ENCODE measurements at regions not wholly inside any gene's neighbourhood (a gene's known extent, or its start where the extent isn't known, plus 50 kb on each side); places are given as distances from the start of the nearest gene placed in this dataset.
A peak's percentile ranks its signal among the peaks of the same experiment; 100 is the strongest.

DNA sequence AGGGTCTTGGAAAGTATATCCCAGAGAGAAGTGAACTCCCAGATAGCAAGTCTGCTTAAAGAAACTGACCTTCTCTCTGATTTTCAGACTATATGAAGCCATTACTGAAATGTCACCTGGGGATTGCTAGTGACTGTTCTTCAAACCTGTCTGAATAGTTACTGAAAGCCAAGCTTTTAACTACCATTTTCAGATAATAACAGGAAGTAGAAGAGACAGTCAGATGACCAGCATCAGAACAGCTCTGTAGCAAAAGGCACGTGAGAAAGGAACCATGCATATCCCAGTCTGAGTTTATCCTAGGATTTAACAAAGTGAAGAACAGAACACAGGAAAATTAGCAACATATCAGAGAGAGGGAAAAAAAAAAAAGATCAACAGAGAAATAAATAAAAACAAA is 74.9 kb upstream of the SELENOP start:
- Histone ChIP-seq H3K4me1 (peaks cover 0 to 35% (median 4%) of the 10 kb centered on the region in 4 donors), H3K4me3 (no peak overlapping the region), H3K27me3 (no peaks in the 10 kb centered on the region), H3K36me3 (no peaks in the 10 kb centered on the region), H3K27ac (peak overlapping the region in 1 of 3 donors; percentile 30), H3K9me3 (no peaks in the 10 kb centered on the region)
- 53% methylated on average over 1 of the region's 1 CpG for WGBS (ENCODE audit: insufficient coverage, low coverage, low lambda C conversion rate, missing lambda C conversion rate)
- no peak for DNase-seq
- peak in 1 of 4 donors; percentile 15 for ATAC-seq
- intact Hi-C loops (cut with DNase I) = loop anchor here in 1 of 2 donors (10.0 kb wide), 1 partner anchor 82 kb away; no protein-coding TSS in a partner anchor
- TF ChIP-seq POLR2A (IDR thresholded peaks at IDR 0.05) = no peak
- TF ChIP-seq, protein P1, sequence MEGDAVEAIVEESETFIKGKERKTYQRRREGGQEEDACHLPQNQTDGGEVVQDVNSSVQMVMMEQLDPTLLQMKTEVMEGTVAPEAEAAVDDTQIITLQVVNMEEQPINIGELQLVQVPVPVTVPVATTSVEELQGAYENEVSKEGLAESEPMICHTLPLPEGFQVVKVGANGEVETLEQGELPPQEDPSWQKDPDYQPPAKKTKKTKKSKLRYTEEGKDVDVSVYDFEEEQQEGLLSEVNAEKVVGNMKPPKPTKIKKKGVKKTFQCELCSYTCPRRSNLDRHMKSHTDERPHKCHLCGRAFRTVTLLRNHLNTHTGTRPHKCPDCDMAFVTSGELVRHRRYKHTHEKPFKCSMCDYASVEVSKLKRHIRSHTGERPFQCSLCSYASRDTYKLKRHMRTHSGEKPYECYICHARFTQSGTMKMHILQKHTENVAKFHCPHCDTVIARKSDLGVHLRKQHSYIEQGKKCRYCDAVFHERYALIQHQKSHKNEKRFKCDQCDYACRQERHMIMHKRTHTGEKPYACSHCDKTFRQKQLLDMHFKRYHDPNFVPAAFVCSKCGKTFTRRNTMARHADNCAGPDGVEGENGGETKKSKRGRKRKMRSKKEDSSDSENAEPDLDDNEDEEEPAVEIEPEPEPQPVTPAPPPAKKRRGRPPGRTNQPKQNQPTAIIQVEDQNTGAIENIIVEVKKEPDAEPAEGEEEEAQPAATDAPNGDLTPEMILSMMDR (IDR thresholded peaks at IDR 0.05) = no peak

- no peaks in the 10 kb centered on the region for H3K9me3 ChIP-seq
- H3K27me3 ChIP-seq = no peaks in the 10 kb centered on the region
- intact Hi-C loops (cut with DNase I) = loop anchor here in 1 of 2 donors (10.0 kb wide), 1 partner anchor 80 kb away; no protein-coding TSS in a partner anchor
- no peak overlapping the region for H3K4me3 ChIP-seq
- 88% methylated on average over 1 of the region's 1 CpG for WGBS (ENCODE audit: insufficient coverage, low coverage, low lambda C conversion rate, missing lambda C conversion rate)
- DNase-seq (no peak), ATAC-seq (no peak)
- H3K4me1 ChIP-seq = peaks cover 0 to 40% (median 4%) of the 10 kb centered on the region in 4 donors
- no peak overlapping the region for H3K27ac ChIP-seq
- no peaks in the 10 kb centered on the region for H3K36me3 ChIP-seq
- TF ChIP-seq POLR2A (IDR thresholded peaks at IDR 0.05) = no peak
- TF ChIP-seq, protein P1 (IDR thresholded peaks at IDR 0.05) = no peak
Measured at GRCh38 chr5:42884326-42884725, 72.6 kb upstream of the SELENOP start.

- WGBS (ENCODE audit: insufficient coverage, low coverage, low lambda C conversion rate, missing lambda C conversion rate) = 40% methylated on average over 5 of the region's 5 CpGs
- Histone ChIP-seq H3K36me3 (no peaks in the 10 kb centered on the region), H3K27ac (peak overlapping the region in 2 of 3 donors; percentile 37 to 46), H3K4me3 (no peak overlapping the region), H3K9me3 (no peaks in the 10 kb centered on the region), H3K27me3 (no peaks in the 10 kb centered on the region), H3K4me1 (peaks cover 0 to 42% (median 11%) of the 10 kb centered on the region in 4 donors)
- no peak for DNase-seq
- intact Hi-C loops (cut with DNase I) = loop anchor here in 1 of 2 donors (10.0 kb wide), 1 partner anchor 77 kb away; no protein-coding TSS in a partner anchor
- peak; percentile 52 to 64 (median 61) for ATAC-seq
- no peak for TF ChIP-seq POLR2A (IDR thresholded peaks at IDR 0.05)
- TF ChIP-seq, protein P1 (IDR thresholded peaks at IDR 0.05) = peak; percentile 24 to 48 (median 34)
Measured at GRCh38 chr5:42881416-42882117, 69.9 kb upstream of the SELENOP start.

DNA sequence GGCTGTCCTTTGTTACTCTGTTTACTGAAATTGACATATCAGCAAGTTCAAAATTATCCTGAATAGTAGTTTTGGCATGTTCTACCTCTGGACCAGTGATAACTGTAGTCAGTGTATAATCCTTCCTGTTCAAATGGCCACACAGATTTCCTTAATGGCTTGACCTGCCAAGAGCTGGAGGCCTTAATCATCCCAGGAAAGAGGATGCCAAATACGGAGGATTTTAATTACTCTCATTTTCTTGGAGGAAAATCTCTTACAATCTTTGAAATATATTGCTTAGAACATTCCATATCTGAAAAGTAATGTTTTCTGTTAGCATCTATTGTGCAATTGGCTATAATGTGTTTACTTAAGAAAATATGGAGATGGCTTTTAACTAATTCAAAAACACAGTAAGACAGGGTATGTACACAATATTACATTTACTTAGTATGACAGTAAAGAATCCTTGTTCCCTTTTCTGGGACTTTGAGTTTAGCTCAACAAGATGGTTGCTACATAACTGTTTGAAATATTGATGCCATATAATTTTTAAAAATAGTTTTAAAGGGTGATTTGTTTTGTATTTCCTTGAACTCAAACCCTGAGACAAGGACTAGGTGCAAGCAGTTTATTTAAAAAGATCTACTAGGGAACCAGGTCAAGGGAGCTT is 68.9 kb upstream of the SELENOP start:
- Histone ChIP-seq H3K4me1 (peaks cover 0 to 52% (median 15%) of the 10 kb centered on the region in 4 donors), H3K9me3 (no peaks in the 10 kb centered on the region), H3K27me3 (no peaks in the 10 kb centered on the region), H3K27ac (no peak overlapping the region), H3K36me3 (no peaks in the 10 kb centered on the region), H3K4me3 (no peak overlapping the region)
- DNase-seq (no peak), ATAC-seq (peak in 1 of 4 donors; percentile 4)
- intact Hi-C loops (cut with DNase I) = loop anchor here in 1 of 2 donors (10.0 kb wide), 1 partner anchor 76 kb away; no protein-coding TSS in a partner anchor
- WGBS (ENCODE audit: insufficient coverage, low coverage, low lambda C conversion rate, missing lambda C conversion rate) = 56% methylated on average over 1 of the region's 1 CpG
- TF ChIP-seq, protein P1 (IDR thresholded peaks at IDR 0.05) = no peak
- no peak for TF ChIP-seq POLR2A (IDR thresholded peaks at IDR 0.05)

Measured in right lobe of liver (tissue), 6 donors.